GM12872 (cell line): ENCODE measurements at regions not wholly inside any gene's neighbourhood (a gene's known extent, or its start where the extent isn't known, plus 50 kb on each side); places are given as distances from the start of the nearest gene placed in this dataset.

Experiments
- CTCF ChIP-seq: IDR thresholded peaks from 3 replicates; pipeline ENCODE4 v1.5.1; 2011; ENCODE audit warnings: low read depth, mild to moderate bottlenecking, low read length, moderate library complexity; ENCODE audit not compliant: insufficient read depth

GRCh38 chr9:80163889-80164288 is 592.1 kb downstream of the TLE4 start:
- TF ChIP-seq CTCF, result no peak

- TF ChIP-seq CTCF, result no peak
Measured at GRCh38 chr9:80158554-80159170, 586.9 kb downstream of the TLE4 start.

GRCh38 chr9:80158131-80158530 is 586.4 kb downstream of the TLE4 start:
- TF ChIP-seq CTCF, result no peak

GRCh38 chr9:80157561-80157983 is 585.8 kb downstream of the TLE4 start:
- TF ChIP-seq CTCF, result no peak

- no peak for TF ChIP-seq CTCF
Measured at GRCh38 chr9:80156756-80157472, 585.1 kb downstream of the TLE4 start.

GRCh38 chr9:80156262-80156661 is 584.5 kb downstream of the TLE4 start:
- TF ChIP-seq CTCF, result no peak

GRCh38 chr9:80147866-80148265 is 576.1 kb downstream of the TLE4 start:
- TF ChIP-seq CTCF, result no peak
